Ishikawa (cell line): ENCODE measurements at regions not wholly inside any gene's neighbourhood (a gene's known extent, or its start where the extent isn't known, plus 50 kb on each side); places are given as distances from the start of the nearest gene placed in this dataset.

ENCODE experiments used
- CEBPB ChIP-seq: IDR thresholded peaks from 2 replicates; pipeline ENCODE4 v1.6.1; 2012
- CREB1 ChIP-seq: IDR thresholded peaks from 2 replicates; pipeline ENCODE4 v1.6.1; 2012; ENCODE audit warnings: low read depth
- EGR1 ChIP-seq: IDR thresholded peaks from 2 replicates; pipeline ENCODE4 v1.6.1; 2012
- EP300 ChIP-seq: IDR thresholded peaks from 2 replicates; pipeline ENCODE4 v1.6.1; 2012; ENCODE audit warnings: borderline replicate concordance
- FOXM1 ChIP-seq: IDR thresholded peaks from 2 replicates; pipeline ENCODE4 v1.6.1; 2012; ENCODE audit warnings: low read depth, borderline replicate concordance
- MAX ChIP-seq: IDR thresholded peaks from 2 replicates; pipeline ENCODE4 v1.6.1; 2012
- NFIC ChIP-seq: IDR thresholded peaks from 2 replicates; pipeline ENCODE4 v1.6.1; 2012
- RAD21 ChIP-seq: IDR thresholded peaks from 2 replicates; pipeline ENCODE4 v1.6.1; 2012; ENCODE audit warnings: low read depth
- REST ChIP-seq: IDR thresholded peaks from 2 replicates; pipeline ENCODE4 v1.6.1; 2012; ENCODE audit warnings: low read depth, mild to moderate bottlenecking
- TAF1 ChIP-seq: IDR thresholded peaks from 2 replicates; pipeline ENCODE4 v1.6.1; 2012; ENCODE audit warnings: low read depth, mild to moderate bottlenecking
- TCF12 ChIP-seq: IDR thresholded peaks from 2 replicates; pipeline ENCODE4 v1.6.1; 2012; ENCODE audit warnings: low read depth
- TEAD4 ChIP-seq: IDR thresholded peaks from 2 replicates; pipeline ENCODE4 v1.6.1; 2012
- USF1 ChIP-seq: IDR thresholded peaks from 2 replicates; pipeline ENCODE4 v1.6.1; 2012
- YY1 ChIP-seq: IDR thresholded peaks from 2 replicates; pipeline ENCODE4 v1.6.1; 2012; ENCODE audit warnings: low read depth
- ZBTB7A ChIP-seq: IDR thresholded peaks from 2 replicates; pipeline ENCODE4 v1.6.1; 2012; ENCODE audit warnings: low read depth

GRCh38 chr7:31254926-31255325 lies 85.6 kb downstream of the NEUROD6 start:
- TF ChIP-seq TEAD4 (no peak), CEBPB (no peak), TCF12 (no peak), MAX (no peak), YY1 (no peak), ZBTB7A (no peak), REST (no peak), RAD21 (no peak), FOXM1 (no peak), NFIC (no peak), EGR1 (no peak), EP300 (no peak), USF1 (no peak), CREB1 (no peak)

- TF ChIP-seq TAF1, result no peak
- TF ChIP-seq NFIC, result no peak
- TF ChIP-seq EP300, result no peak
- TF ChIP-seq YY1, result no peak
- TF ChIP-seq USF1, result no peak
- TF ChIP-seq CREB1, result no peak
- no peak for TF ChIP-seq ZBTB7A
- TF ChIP-seq MAX, result no peak
- TF ChIP-seq TEAD4, result no peak
- no peak for TF ChIP-seq TCF12
- no peak for TF ChIP-seq REST
- no peak for TF ChIP-seq RAD21
- TF ChIP-seq FOXM1, result no peak
Observed at GRCh38 chr7:31253532-31253931, 87.0 kb downstream of the NEUROD6 start.

- TF ChIP-seq TCF12 (no peak), TEAD4 (no peak)
Observed at GRCh38 chr7:31251441-31251840, 89.1 kb downstream of the NEUROD6 start.

GRCh38 chr7:31249671-31250070 lies 90.9 kb downstream of the NEUROD6 start:
- TF ChIP-seq TAF1, result no peak
- TF ChIP-seq FOXM1, result no peak
- no peak for TF ChIP-seq EGR1
- TF ChIP-seq YY1, result no peak
- no peak for TF ChIP-seq REST
- TF ChIP-seq ZBTB7A, result no peak
- no peak for TF ChIP-seq TCF12
- no peak for TF ChIP-seq USF1
- no peak for TF ChIP-seq RAD21
- TF ChIP-seq EP300, result no peak

GRCh38 chr7:31236868-31237267 lies 103.7 kb downstream of the NEUROD6 start:
- TF ChIP-seq REST, result no peak
- TF ChIP-seq YY1, result no peak
- TF ChIP-seq TCF12, result no peak
- TF ChIP-seq EGR1, result no peak
- no peak for TF ChIP-seq TEAD4
- TF ChIP-seq FOXM1, result no peak
- no peak for TF ChIP-seq EP300
- TF ChIP-seq CEBPB, result no peak
- TF ChIP-seq TAF1, result no peak
- no peak for TF ChIP-seq NFIC
- TF ChIP-seq RAD21, result no peak
- TF ChIP-seq ZBTB7A, result no peak
- no peak for TF ChIP-seq CREB1
- no peak for TF ChIP-seq USF1
- TF ChIP-seq MAX, result no peak
